ENCODE measurements at regions not wholly inside any gene's neighbourhood (a gene's known extent, or its start where the extent isn't known, plus 50 kb on each side); places are given as distances from the start of the nearest gene placed in this dataset.

DNA sequence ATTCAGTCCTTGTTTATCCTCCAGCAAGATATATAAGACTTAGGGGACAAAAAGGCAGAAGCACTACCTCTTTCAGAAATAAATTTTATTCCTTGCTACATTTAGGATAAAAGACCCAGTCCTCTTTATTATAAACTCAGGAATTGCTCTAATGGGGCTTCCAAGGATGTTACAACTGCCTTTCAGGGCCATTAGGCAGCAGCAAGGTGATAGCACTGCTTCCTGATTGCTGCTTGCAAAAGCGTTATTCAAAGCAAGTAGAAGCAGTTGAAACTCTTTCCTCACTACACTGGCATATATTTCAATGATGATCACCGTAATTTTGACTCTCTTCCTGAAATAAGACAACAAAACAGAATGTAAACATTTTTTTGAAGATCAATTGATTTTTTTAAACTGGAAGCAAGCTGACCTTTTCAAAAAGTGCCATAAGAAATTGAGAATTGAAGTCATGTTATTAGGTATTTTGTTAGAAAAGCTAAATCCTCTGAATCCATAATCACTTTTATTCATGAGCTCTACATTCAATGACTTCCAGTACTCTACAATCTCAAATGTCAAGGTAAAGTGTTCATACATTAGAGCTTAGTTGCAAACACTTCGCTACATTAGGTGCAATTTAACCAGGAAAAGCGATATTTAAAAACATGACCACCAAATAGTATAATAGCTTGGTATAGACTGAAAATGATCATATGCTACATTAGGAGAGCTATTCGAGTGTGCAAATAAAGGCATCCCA is 233.4 kb upstream of the SYT10 start:
- TF ChIP-seq EZH2phosphoT487 (IDR thresholded peaks at IDR 0.05; ENCODE audit: unreplicated experiment) (no peak), ZNF462 (CRISPR knock-in tag; IDR thresholded peaks at IDR 0.05) (no peak), ZNF114 (CRISPR knock-in tag; IDR thresholded peaks at IDR 0.05) (no peak), POLR2AphosphoS5 (IDR thresholded peaks at IDR 0.05; ENCODE audit: low read depth) (no peak), ZNF331 (CRISPR knock-in tag; IDR thresholded peaks at IDR 0.05; ENCODE audit: low read depth) (no peak)
- Mint-ChIP-seq H3K27ac (no peak overlapping the region), H3K36me3 (ENCODE audit: low read depth) (0 out of 3 replicates have a peak, but pooled peaks cover 5% of the 10 kb centered on the region), H3K9me3 (peaks cover 3% of the 10 kb centered on the region; the same call in 1 of the 3 replicates), H3K4me1 (peaks cover 35% of the 10 kb centered on the region), H3K27me3 (ENCODE audit: insufficient read depth, low read depth, poor library complexity) (peaks cover 2% of the 10 kb centered on the region), H3K4me3 (no peak overlapping the region)
- no peak overlapping the region for H3K4me3 ChIP-seq
- no peaks in the 10 kb centered on the region for H3K9me2 ChIP-seq (ENCODE audit: insufficient read depth)
- H3K27me3 ChIP-seq (ENCODE audit: insufficient read depth): no peaks in the 10 kb centered on the region
- H3F3A ChIP-seq (replicated peaks; ENCODE audit: low read depth): no peaks in the 10 kb centered on the region
- no peak for DNase-seq (ENCODE audit: low spot score)
- H3K4me1 ChIP-seq (ENCODE audit: insufficient read depth): peaks cover 29% of the 10 kb centered on the region; the same call in 1 of the 2 replicates
- H3K79me2 ChIP-seq (replicated peaks; ENCODE audit: insufficient read depth): no peaks in the 10 kb centered on the region
- H4K20me1 ChIP-seq (replicated peaks; ENCODE audit: insufficient read depth): no peaks in the 10 kb centered on the region
- no peaks in the 10 kb centered on the region for H3K36me3 ChIP-seq (ENCODE audit: insufficient read depth)
- peak overlapping the region; percentile 28; the same call in 1 of the 2 replicates for H3K27ac ChIP-seq (ENCODE audit: low read depth)
- no peak overlapping the region for H3K4me2 ChIP-seq
- H2AFZ ChIP-seq: no peak overlapping the region
- no peak for ATAC-seq

- no peak overlapping the region for H3K4me3 ChIP-seq
- H3K27me3 Mint-ChIP-seq (ENCODE audit: insufficient read depth, low read depth, poor library complexity): peaks cover 2% of the 10 kb centered on the region
- no peaks in the 10 kb centered on the region for H4K20me1 ChIP-seq (replicated peaks; ENCODE audit: insufficient read depth)
- H3K9me2 ChIP-seq (ENCODE audit: insufficient read depth): no peaks in the 10 kb centered on the region
- DNase-seq (ENCODE audit: low spot score): no peak
- no peak for ATAC-seq
- H3K27ac ChIP-seq (ENCODE audit: low read depth): no peak overlapping the region
- H3K36me3 Mint-ChIP-seq (ENCODE audit: low read depth): no peaks in the 10 kb centered on the region
- H3K27me3 ChIP-seq (ENCODE audit: insufficient read depth): no peaks in the 10 kb centered on the region
- no peak overlapping the region for H3K4me2 ChIP-seq
- H3K4me3 Mint-ChIP-seq: no peak overlapping the region
- H3F3A ChIP-seq (replicated peaks; ENCODE audit: low read depth): no peaks in the 10 kb centered on the region
- no peaks in the 10 kb centered on the region for H3K36me3 ChIP-seq (ENCODE audit: insufficient read depth)
- H3K9me3 Mint-ChIP-seq: no peaks in the 10 kb centered on the region
- peaks cover 11% of the 10 kb centered on the region for H3K4me1 Mint-ChIP-seq
- H2AFZ ChIP-seq: no peak overlapping the region
- H3K4me1 ChIP-seq (ENCODE audit: insufficient read depth): 0 out of 2 replicates have a peak, but pooled peaks cover 9% of the 10 kb centered on the region
- H3K27ac Mint-ChIP-seq: no peak overlapping the region
- H3K79me2 ChIP-seq (replicated peaks; ENCODE audit: insufficient read depth): no peaks in the 10 kb centered on the region
- TF ChIP-seq CREB1 (CRISPR knock-in tag; IDR thresholded peaks at IDR 0.05; ENCODE audit: low read depth) (no peak), NANOG (IDR thresholded peaks at IDR 0.05; ENCODE audit: borderline replicate concordance) (no peak), JUNB (IDR thresholded peaks at IDR 0.05; ENCODE audit: unreplicated experiment) (no peak)
- TF ChIP-seq, protein P1, sequence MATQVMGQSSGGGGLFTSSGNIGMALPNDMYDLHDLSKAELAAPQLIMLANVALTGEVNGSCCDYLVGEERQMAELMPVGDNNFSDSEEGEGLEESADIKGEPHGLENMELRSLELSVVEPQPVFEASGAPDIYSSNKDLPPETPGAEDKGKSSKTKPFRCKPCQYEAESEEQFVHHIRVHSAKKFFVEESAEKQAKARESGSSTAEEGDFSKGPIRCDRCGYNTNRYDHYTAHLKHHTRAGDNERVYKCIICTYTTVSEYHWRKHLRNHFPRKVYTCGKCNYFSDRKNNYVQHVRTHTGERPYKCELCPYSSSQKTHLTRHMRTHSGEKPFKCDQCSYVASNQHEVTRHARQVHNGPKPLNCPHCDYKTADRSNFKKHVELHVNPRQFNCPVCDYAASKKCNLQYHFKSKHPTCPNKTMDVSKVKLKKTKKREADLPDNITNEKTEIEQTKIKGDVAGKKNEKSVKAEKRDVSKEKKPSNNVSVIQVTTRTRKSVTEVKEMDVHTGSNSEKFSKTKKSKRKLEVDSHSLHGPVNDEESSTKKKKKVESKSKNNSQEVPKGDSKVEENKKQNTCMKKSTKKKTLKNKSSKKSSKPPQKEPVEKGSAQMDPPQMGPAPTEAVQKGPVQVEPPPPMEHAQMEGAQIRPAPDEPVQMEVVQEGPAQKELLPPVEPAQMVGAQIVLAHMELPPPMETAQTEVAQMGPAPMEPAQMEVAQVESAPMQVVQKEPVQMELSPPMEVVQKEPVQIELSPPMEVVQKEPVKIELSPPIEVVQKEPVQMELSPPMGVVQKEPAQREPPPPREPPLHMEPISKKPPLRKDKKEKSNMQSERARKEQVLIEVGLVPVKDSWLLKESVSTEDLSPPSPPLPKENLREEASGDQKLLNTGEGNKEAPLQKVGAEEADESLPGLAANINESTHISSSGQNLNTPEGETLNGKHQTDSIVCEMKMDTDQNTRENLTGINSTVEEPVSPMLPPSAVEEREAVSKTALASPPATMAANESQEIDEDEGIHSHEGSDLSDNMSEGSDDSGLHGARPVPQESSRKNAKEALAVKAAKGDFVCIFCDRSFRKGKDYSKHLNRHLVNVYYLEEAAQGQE (IDR thresholded peaks at IDR 0.05; ENCODE audit: unreplicated experiment): no peak
Measured at GRCh38 chr12:33676866-33677265, 237.2 kb upstream of the SYT10 start.
